CD14-positive monocyte (primary cell): ENCODE measurements at regions not wholly inside any gene's neighbourhood (a gene's known extent, or its start where the extent isn't known, plus 50 kb on each side); places are given as distances from the start of the nearest gene placed in this dataset.

Experiments
- DNase-seq, 3 donors: peaks; one replicate each; pipeline ENCODE4 v3.0.0-alpha.2; 2011 to 2022
- H2AFZ ChIP-seq: 2 replicates; pipeline ENCODE4 v1.6.0; 2012; ENCODE audit warnings: mild to moderate bottlenecking, low read depth, low read length, inconsistent platforms; ENCODE audit not compliant: insufficient read depth, poor library complexity, severe bottlenecking
- H3K27ac ChIP-seq, 2 donors: 1 replicate in 1 of 2; 2 replicates in 1 of 2; pipeline ENCODE4 v1.5.1; 2012 to 2013; ENCODE audit warnings: low read length in 2 of 2, control low read depth in 1 of 2, inconsistent platforms in 1 of 2, low read depth in 1 of 2, mild to moderate bottlenecking in 1 of 2
- H3K27me3 ChIP-seq, 2 donors: one replicate each; pipeline versions ENCODE4 v1.6.0 to v1.6.1; 2011 to 2013; ENCODE audit warnings: low read length in 2 of 2; ENCODE audit not compliant: control insufficient read depth in 2 of 2, insufficient read depth in 2 of 2
- H3K36me3 ChIP-seq, 2 donors: replicated peaks in 1 of 2; 1 replicate in 1 of 2; 2 replicates in 1 of 2; pipeline versions ENCODE4 v1.5.1 to v1.6.1; 2012 to 2013; ENCODE audit warnings: low read length in 2 of 2, control low read depth in 1 of 2, inconsistent platforms in 1 of 2, mild to moderate bottlenecking in 1 of 2; ENCODE audit not compliant: insufficient read depth in 2 of 2, control insufficient read depth in 1 of 2
- H3K4me1 ChIP-seq, 2 donors: 1 replicate in 1 of 2; 2 replicates in 1 of 2; pipeline versions ENCODE4 v1.5.1 to v1.6.1; 2012 to 2013; ENCODE audit warnings: low read length in 2 of 2, control low read depth in 1 of 2, inconsistent platforms in 1 of 2, mild to moderate bottlenecking in 1 of 2, moderate library complexity in 1 of 2; ENCODE audit not compliant: insufficient read depth in 2 of 2, control insufficient read depth in 1 of 2
- H3K4me2 ChIP-seq: replicated peaks from 2 replicates; pipeline ENCODE3; 2012; ENCODE audit warnings: low read length, moderate library complexity, mild to moderate bottlenecking; ENCODE audit not compliant: poor library complexity, severe bottlenecking; ENCODE audit errors: extremely low read depth
- H3K4me3 ChIP-seq, 3 experiments: fragments of 200-600 bp in 1 of 3; sonication (generic) in 1 of 3; replicated peaks in 1 of 3; 1 replicate in 2 of 3; 2 replicates in 1 of 3; pipeline ENCODE4 v1.5.1; 2011 to 2013; ENCODE audit warnings: low read length in 3 of 3, mild to moderate bottlenecking in 3 of 3, control low read depth in 2 of 3, low read depth in 2 of 3, inconsistent platforms in 1 of 3, moderate library complexity in 1 of 3
- H3K79me2 ChIP-seq: 2 replicates; pipeline ENCODE4 v1.6.0; 2012; ENCODE audit warnings: mild to moderate bottlenecking, control low read depth, inconsistent platforms, low read length, moderate library complexity; ENCODE audit not compliant: insufficient read depth
- H3K9ac ChIP-seq: 2 replicates; pipeline ENCODE4 v1.6.0; 2017; ENCODE audit warnings: low read length, mild to moderate bottlenecking; ENCODE audit not compliant: insufficient read depth, poor library complexity, severe bottlenecking
- H3K9me3 ChIP-seq, 2 donors: replicated peaks in 1 of 2; 1 replicate in 1 of 2; 2 replicates in 1 of 2; pipeline versions ENCODE4 v1.5.1 to v1.6.1; 2012 to 2013; ENCODE audit warnings: low read length in 2 of 2, control low read depth in 1 of 2; ENCODE audit not compliant: control insufficient read depth in 1 of 2, insufficient read depth in 1 of 2
- H4K20me1 ChIP-seq: 2 replicates; pipeline ENCODE4 v1.6.0; 2012; ENCODE audit warnings: mild to moderate bottlenecking, low read length, control low read depth, moderate library complexity; ENCODE audit not compliant: insufficient read depth
- H3K27ac Mint-ChIP-seq, 7 donors: one replicate each; pipeline ENCODE4 v1.8.0; 2020; ENCODE audit warnings: mild to moderate bottlenecking in 7 of 7, mixed read lengths in 7 of 7, moderate library complexity in 6 of 7, inconsistent platforms in 2 of 7
- H3K27me3 Mint-ChIP-seq, 3 donors: one replicate each; pipeline ENCODE4 v1.8.0; 2021 to 2022; ENCODE audit warnings: low read depth in 3 of 3, mild to moderate bottlenecking in 3 of 3, mixed read lengths in 3 of 3, moderate library complexity in 3 of 3, inconsistent platforms in 1 of 3
- H3K36me3 Mint-ChIP-seq, 2 donors: one replicate each; pipeline ENCODE4 v1.8.0; 2020; ENCODE audit warnings: mixed read lengths in 2 of 2, inconsistent platforms in 1 of 2, mild to moderate bottlenecking in 1 of 2
- H3K4me1 Mint-ChIP-seq: one replicate; pipeline ENCODE4 v1.8.0; 2020; ENCODE audit warnings: mild to moderate bottlenecking, mixed read lengths
- H3K4me3 Mint-ChIP-seq, 2 donors: one replicate each; pipeline ENCODE4 v1.8.0; 2020; ENCODE audit warnings: mild to moderate bottlenecking in 2 of 2, mixed read lengths in 2 of 2, moderate library complexity in 1 of 2
- H3K9me3 Mint-ChIP-seq, 7 donors: one replicate each; pipeline ENCODE4 v1.8.0; 2020 to 2022; ENCODE audit warnings: mixed read lengths in 7 of 7, mild to moderate bottlenecking in 6 of 7, moderate library complexity in 6 of 7, inconsistent platforms in 2 of 7
- CTCF ChIP-seq: fragments of 200-600 bp; IDR thresholded peaks from one replicate; pipeline ENCODE4 v1.8.0; 2022; ENCODE audit warnings: antibody characterized with exemption, mild to moderate bottlenecking
- WGBS: methylation state at CpG from one replicate; pipeline ENCODE4 v1.1.5; 2013; ENCODE audit warnings: missing lambda C conversion rate; ENCODE audit not compliant: insufficient coverage; 5-methylcytosine and 5-hydroxymethylcytosine counted together
- intact Hi-C, 2 donors: fragments of 100-400 bp; cut with micrococcal nuclease; formaldehyde crosslinking; loops; one replicate each; pipeline versions ENCODE4 v1.15.0 to v1.15.1; 2023

- DNase-seq: no peak
- intact Hi-C loops: no loop called here
Observed at GRCh38 chr10:107418085-107418806, 253.7 kb upstream of the SORCS1 start.

GRCh38 chr10:107417446-107417845, 252.9 kb upstream of the SORCS1 start:
- intact Hi-C loops: no loop called here
- Mint-ChIP-seq H3K27ac (no peak overlapping the region), H3K36me3 (no peaks in the 10 kb centered on the region), H3K27me3 (no peaks in the 10 kb centered on the region), H3K4me3 (no peak overlapping the region), H3K9me3 (no peaks in the 10 kb centered on the region), H3K4me1 (peaks cover 1% of the 10 kb centered on the region)
- Histone ChIP-seq H3K9ac (no peak overlapping the region), H3K27me3 (no peaks in the 10 kb centered on the region), H3K79me2 (no peaks in the 10 kb centered on the region), H3K36me3 (no peaks in the 10 kb centered on the region), H2AFZ (no peak overlapping the region), H3K27ac (no peak overlapping the region), H3K9me3 (no peaks in the 10 kb centered on the region), H3K4me1 (peaks cover 0 to 3% of the 10 kb centered on the region in 2 donors), H3K4me2 (no peak overlapping the region), H4K20me1 (no peaks in the 10 kb centered on the region), H3K4me3 (no peak overlapping the region)
- TF ChIP-seq CTCF: no peak
- DNase-seq: no peak
- no CpG with 5 or more reads among the region's 2 CpGs for WGBS

More at GRCh38 chr10:107418085-107418806, 253.7 kb upstream of the SORCS1 start:
- Histone ChIP-seq H2AFZ (no peak overlapping the region), H3K27me3 (no peaks in the 10 kb centered on the region), H3K79me2 (no peaks in the 10 kb centered on the region), H3K4me1 (peaks cover 0 to 3% of the 10 kb centered on the region in 2 donors), H3K4me2 (no peak overlapping the region), H4K20me1 (no peaks in the 10 kb centered on the region), H3K4me3 (no peak overlapping the region), H3K9me3 (no peaks in the 10 kb centered on the region), H3K36me3 (no peaks in the 10 kb centered on the region), H3K9ac (no peak overlapping the region), H3K27ac (no peak overlapping the region)
- Mint-ChIP-seq H3K36me3 (no peaks in the 10 kb centered on the region), H3K27me3 (no peaks in the 10 kb centered on the region), H3K4me1 (peaks cover 1% of the 10 kb centered on the region), H3K27ac (no peak overlapping the region), H3K9me3 (no peaks in the 10 kb centered on the region), H3K4me3 (no peak overlapping the region)
- WGBS: 81% methylated on average over 3 of the region's 7 CpGs
- TF ChIP-seq CTCF: no peak
